G401 (cell line): ENCODE measurements at regions not wholly inside any gene's neighbourhood (a gene's known extent, or its start where the extent isn't known, plus 50 kb on each side); places are given as distances from the start of the nearest gene placed in this dataset.
"Not testable (repeated sequence)": the region's sequence is repeated elsewhere in the genome, so short reads cannot be mapped to it uniquely, and the experiment has no call there.

ENCODE experiments used
- DNase-seq: peaks from one replicate; pipeline ENCODE4 v3.0.0-alpha.2; 2015; ENCODE audit warnings: low spot score
- in situ Hi-C: cut with HindIII; loops from 2 replicates; pipeline ENCODE4 v1.10.0; 2016; ENCODE audit warnings: low sequenced_read_pairs, mixed read lengths

DNA sequence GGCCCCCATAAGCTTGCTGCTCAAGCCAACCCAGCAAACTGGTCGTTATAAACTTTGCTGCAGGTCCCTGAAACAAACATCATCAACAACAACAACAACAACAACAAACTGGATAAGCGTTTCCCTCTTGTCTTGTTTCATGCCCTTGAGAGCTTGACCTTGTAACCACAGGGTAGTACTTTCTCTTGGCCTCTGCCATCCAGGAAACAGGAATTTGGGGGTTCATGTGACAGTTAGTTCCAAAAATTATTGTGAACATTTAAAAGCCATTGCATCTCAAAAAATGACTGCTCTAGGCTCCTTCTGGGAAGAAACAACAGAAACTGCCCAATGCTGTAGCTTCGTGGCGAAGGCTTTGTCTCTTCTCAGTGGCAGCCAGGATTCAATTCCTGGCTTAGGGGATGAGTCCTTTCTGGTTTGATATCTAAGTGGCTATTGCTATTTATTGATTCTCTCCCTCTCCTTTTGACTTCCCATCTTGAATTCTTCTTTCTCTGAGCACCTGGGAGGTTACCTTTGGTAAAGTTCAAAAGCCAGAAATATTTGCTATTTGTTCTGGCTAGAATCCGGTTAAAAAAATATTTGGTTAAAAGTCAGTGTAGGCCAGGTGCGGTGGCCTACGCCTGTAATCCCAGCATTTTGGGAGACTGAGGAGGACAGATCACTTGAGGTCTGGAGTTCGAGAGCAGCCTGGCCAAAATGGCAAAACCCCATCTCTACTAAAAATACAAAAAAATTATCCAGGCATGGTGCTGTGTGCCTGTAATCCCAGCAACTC is 52.0 kb upstream of the CPM start:
- in situ Hi-C loops = no loop called here
- no peak for DNase-seq

DNA sequence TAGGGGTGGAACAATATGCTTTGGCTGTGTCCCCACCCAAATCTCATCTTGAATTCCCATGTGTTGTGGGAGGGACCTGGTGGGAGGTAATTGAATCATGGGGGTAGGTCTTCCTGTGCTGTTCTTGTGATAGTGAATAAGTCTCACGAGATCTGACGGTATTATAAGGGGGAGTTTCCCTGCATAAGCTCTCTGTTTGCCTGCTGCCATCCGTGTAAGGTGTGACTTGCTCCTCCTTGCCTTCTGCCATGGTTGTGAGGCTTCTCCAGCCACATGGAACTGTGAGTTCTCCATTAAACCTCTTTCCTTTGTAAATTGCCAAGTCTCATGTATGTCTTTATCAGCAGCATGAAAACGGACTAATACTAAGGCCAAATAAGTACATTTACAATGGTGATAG is 64.6 kb upstream of the CPM start:
- in situ Hi-C loops, DNase-seq: not testable (repeated sequence)

DNA sequence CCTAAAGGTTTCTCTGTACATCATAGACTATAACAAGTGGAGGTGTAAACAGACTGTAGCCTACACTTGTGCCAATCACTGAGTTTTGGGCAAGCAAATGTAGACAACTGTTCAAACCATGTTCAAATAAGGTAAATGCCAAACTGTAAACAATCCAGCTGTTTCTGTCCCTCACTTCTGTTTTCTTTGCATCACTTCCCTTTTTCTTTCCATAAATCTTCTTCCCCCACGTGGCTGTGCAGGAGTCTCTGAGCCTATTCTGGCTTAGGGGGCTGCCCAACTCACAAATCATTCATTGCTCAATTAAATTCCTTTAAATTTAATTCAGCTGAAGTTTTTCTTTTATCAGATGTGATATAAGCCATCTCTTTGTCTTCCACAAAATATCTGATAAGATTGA is 65.1 kb upstream of the CPM start:
- in situ Hi-C loops = no loop called here
- DNase-seq = no peak

DNA sequence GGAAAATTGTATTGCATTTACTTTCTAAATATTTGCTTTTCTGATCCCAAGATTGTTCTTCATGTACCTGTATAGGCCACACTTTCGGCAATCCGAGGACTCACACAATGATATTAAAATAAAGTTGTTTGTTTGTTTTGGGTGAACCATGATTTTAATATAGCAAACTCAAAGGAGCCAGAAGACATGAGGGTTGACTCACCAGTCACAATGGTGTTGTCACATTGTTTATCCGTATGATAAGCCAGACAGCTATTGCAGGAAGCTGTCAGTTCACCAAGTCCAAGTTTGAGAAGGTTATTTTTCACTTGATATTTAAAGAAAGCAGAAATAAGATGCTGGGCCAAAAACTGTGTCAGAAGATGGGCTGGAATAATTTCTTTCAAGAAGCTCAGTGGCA is 67.1 kb upstream of the CPM start:
- in situ Hi-C loops = no loop called here
- DNase-seq = no peak

DNA sequence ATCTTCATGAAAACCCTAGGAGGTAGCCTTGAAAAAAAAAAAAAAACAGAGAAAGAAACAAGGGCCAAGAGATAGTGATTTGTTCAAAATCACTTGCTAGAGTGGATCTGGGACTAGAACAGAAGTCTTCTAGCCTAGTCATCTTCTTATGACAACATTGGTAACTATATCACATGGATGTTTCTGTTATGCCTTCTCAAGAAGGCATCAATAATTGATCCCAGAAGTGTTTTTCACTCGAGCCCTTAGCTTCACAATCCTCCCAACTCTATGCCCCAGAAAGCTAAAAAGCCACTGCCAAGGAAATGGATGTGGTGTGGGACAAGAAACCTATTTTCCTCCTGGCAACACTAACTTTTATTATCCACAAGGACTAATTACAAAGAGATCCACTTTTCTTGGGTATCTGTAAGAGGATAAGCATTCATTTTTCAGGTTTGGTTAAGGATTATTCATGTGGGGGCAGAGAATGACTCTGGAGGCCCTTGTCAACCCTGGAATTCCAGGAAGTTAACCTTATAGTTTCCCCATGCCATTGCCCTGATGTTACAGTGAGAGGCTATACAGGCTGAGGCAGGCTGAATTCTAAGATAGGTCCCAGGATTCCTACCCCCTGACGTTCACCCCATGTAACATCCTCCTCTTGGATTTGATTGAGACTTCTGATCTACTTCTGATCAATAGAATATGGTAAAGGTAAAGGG is 67.7 kb upstream of the CPM start:
- in situ Hi-C loops = no loop called here

DNA sequence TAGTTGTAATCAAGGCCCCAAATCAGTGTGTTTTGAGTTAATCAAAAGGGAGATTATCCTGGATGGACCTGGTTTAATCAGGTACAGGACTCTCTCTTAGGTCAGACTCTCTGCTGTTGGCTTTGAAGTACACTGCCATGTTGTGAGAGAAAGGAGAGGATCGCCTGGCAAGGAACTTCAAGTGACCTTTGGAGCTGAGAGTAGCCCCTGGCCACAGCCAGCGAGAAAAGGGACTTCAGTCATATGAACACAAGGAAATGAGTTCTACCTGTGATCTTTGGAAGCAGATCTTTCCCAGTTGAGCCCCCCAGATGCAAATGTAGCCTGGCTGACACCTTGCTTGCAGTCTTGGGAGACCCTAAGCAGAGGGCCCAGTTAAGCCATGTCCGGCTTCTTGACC is 68.3 kb upstream of the CPM start:
- in situ Hi-C loops = no loop called here
- no peak for DNase-seq

More for the DNA sequence above, 67.7 kb upstream of the CPM start:
- no peak for DNase-seq

DNA sequence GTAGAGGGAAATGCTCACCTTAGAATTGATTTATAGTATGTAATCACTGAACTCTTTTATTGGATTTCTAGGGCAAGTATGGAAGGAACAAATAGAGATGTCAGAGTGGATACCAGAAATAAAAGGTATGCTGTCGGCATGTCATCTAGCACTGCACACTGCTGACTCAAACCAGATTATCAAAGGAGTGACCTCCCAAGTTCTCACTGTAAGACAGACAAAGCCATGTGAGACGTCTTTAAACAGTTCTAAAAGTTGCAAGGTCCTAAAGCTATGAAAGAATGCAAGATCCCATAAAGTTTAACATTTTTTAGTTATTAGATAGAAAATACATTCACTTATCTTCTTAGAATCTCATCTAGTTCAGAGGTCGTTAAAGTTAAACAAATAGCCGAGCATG is 70.0 kb upstream of the CPM start:
- in situ Hi-C loops = no loop called here
- no peak for DNase-seq

DNA sequence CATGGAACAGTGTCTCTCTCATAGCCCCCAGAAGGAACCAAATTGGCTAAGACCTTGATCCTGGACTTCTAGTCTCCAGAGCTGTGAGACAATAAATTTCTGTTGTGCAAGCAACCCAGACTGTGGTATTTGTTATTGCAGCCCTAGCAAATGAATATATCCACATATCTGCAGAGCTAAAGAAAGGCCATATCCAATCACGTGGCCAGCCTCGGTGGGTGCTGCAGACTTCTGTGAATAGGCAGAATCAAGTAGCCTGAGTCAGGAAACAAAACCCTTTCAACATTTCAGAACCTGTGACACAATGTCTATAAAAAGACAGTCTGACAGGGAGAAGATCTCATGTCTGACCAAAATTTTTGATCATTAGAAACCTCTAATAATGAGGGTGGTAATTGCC is 71.0 kb upstream of the CPM start:
- in situ Hi-C loops = no loop called here
- DNase-seq = no peak

DNA sequence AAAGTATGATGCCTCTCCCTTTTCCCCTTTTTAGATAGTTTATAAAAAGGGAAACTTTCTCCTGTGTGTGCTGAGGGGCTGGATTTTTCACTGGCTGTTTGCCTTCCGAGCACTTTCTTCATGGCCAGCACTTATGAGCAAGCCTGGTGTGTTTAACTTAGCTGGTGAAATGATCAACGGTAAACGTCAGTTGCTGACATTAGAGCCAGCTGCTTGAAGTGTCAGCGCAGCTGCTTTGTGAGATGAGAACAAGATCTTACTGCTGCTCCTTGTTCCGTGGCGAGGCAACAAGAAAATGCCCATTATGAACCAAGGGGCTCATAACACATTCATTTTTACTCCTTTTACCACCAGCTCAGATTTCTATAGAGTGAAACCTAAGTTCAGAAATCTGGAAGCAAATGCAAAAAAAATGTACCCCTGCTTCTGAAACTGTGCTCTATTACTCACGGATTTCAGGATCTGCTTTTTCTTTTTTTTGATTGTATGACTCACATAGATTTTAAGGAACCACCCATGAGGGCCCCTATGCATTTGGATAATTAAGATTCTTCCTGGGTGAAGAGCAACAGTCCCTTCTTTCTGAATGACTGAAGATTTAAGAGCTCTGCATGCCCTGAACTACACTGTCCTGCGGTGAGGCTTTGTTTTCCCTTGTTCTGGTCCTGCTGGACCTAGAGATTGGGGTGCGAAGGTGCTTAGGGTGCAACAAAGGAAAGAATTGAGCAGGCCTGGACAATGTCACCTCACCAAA is 74.3 kb upstream of the CPM start:
- no peak for DNase-seq
- in situ Hi-C loops = no loop called here

DNA sequence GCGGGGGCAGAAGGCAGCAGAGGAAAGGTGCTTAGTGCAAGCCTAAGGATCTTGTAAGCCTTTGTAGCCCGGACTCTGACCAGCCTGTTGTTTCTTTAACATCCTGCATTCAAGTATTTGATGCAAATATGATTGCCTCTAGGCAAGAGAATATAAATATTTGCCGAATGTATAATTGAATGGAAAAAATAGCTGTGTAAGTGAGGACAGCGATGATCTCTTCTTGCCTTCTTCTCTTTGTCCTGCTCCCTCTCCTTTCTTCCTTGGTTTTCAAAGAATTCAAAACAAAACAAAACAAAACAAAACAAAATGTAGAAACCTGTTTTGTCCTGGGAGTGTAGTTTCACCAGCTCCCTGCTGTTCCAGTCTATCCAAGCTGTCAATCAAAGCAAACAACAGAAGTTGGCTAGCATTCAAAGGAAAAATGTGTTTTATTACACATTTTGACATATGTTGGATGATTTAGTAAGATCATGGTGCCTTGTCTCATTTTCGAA is 74.9 kb upstream of the CPM start:
- in situ Hi-C loops = no loop called here
- DNase-seq = no peak

DNA sequence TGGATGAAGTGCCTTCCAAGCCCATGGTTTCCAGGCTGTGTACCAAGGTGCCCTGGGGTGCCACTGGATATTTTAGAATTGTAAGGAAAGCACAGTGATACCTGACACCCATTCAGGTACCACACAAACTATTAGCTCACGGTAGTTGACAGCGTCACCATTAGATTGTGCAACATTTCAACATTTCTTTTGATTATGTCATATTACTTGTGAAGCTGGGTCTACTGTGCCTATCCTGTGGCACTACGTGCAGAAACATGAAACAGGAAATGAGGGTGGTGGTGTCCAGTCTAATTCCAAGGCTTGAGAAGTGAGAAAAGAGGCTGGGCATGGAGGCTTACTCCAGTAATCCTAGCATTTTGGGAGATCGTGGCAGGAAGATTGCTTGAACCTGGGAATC is 75.5 kb upstream of the CPM start:
- no peak for DNase-seq
- in situ Hi-C loops = no loop called here

DNA sequence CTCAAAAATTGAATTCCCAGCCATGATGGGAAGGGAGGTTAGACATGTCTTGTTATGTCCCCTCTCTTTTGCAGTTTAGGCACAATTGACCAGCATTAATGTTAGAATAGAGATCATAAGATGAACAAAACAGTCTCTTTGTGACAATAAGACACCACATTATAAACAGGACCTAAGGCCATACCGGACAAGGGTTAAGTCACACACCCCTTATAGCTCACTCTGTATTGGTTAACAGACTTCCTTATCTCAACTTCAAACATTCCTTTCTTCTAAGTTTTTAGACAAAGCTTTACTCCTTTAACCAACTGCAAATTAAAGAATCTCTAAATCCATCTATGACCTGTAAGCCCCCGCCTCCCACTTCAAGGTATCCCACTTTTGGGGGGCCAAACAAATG is 81.1 kb upstream of the CPM start:
- no peak for DNase-seq
- in situ Hi-C loops = no loop called here

DNA sequence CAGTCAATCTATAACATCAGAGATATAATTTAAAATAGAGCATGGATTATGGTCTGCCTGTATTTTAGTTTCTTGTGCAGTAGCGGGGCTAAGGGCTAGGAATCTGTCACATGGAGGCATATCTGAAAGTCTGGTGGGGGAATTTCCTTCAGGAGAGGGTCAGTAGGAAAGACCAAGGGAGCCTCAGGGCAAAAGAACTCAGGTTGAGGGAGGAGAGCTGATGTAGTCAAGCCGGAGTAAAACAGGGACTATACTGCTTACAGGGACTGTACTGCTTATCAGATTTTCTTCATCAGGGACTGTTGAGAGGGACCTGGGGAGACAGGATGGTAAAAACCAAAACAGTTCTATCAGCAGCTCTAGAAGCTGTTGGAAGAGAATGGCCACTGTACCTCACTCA is 82.0 kb upstream of the CPM start:
- in situ Hi-C loops = no loop called here
- DNase-seq = no peak

DNA sequence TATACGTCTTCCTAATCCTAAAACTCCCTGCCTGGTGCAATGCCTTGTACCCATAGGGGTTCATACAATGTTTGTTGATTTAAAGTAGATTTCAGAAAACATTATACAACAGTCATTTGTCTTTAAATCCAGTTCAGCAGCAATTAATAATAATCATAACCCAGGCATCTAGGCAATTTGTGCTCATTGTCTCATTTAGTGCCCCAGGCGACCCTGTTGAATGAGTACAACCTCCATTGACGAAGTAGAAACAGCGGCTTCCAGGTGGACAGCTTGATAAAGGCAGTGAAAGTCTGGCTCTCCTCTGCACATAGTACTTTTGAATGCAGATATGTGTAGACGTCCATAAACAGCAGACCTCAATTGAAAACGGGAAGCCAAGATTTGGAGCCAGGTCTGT is 82.9 kb upstream of the CPM start:
- in situ Hi-C loops = no loop called here
- DNase-seq = no peak

DNA sequence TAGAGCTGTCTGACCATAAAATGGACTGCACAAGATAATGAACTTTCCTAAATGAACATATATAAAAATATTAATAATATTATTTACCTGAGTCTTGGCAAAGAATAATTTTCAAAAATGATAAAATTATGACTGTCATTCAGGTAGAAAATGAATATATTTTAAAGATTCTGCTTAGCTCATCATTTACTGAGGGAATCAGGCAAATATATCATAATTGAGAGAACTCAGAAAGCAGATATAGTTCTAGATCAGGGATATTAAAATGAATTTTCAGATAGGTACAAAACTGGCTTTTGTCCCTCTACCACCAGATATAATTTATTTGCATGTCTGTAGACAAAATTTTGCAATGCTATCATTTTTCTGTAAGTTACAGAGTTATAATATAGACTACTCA is 86.1 kb upstream of the CPM start:
- in situ Hi-C loops = no loop called here
- no peak for DNase-seq

DNA sequence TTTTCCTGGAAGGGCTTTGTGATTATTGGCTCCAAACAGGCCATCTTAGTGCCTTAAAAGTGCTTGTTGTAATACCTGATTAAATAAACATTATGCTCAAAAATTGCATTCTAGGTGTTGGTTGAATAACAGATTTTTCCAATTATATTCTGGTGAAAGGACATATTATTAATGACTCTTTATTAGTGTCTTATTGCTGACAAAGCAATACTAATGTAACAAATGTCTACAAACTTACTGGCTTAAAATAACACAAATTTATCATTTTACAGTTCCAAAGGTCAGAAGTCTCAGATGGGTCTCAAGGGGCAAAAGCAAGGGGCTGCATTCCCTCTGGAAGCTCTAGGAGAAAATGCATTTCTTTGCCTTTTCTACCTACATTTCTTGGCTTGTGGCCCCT is 86.9 kb upstream of the CPM start:
- DNase-seq = no peak
- in situ Hi-C loops = no loop called here

DNA sequence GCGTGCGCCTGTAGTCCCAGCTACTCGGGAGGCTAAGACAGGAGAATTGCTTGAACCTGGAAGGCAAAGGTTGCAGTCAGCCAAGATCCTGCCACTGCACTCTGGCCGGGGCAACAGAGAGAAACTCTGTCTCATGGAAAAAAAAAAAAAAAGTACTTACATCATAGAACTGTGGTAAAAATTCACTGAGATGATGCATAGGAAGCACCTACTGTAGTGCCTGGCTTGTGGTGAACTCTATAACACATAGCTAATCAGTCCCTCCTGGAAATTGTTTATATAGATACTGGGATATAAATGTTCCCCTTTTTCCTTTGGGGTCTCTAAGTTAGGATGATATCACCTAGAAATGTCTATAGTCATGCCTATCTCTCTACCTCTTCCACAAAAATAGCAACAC is 89.7 kb upstream of the CPM start:
- in situ Hi-C loops = no loop called here
- no peak for DNase-seq

DNA sequence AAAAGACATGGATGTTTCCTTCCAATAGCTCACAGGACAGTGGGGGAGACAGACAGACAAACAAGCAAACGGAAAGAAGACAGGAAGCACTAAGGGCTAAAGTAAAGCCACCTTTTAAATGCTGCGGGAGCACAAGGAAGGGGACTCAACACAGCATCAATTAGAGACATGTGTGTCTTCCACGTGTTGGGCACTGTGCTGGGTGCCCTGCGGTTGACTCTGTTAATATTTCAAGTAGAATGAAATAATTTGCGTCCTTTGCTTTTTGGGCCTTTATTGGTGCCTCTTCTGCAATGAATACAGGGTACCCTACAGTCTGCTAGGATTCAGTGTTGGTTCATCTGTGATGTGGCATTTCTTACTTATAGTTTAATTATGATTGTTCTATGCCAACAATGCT is 90.9 kb upstream of the CPM start:
- in situ Hi-C loops = no loop called here
- no peak for DNase-seq

DNA sequence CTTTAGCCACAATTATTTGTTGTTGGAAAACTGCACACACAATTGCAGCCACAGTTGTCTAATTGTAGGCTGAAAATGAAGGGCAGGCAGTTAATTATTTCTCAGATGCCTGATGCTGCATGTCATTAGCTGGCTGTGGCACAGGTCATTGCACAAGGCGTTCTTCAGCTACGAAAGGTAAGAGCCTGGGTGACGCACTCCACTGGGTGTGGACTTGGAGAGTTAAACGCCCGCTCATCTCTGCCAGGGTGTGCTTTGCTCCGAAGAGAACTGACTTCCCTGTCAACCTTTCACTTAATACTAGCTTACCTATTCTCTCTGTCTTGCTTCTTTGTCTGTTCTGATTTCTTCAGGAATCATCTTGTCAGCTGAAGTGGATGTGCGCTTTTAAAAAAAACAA is 91.4 kb upstream of the CPM start:
- DNase-seq = no peak

DNA sequence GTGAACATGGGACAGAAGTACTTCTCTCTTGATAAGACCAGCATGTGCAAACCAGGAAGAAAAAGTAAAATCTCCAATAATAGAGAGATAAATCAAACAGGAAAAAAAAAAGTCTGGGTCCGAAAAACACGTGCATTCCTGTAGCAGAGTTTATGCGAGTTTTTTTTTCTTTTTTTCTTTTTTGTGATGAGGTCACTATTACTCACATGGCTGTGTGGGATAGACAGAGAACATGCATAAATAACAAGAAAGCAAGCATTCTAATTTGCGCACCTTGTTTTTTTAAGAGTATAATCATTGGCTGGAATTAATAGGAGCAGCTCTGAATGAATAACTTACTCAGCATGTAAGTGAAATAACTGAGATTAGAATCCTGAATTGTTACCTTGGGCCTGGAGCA is 91.9 kb upstream of the CPM start:
- in situ Hi-C loops = no loop called here
- no peak for DNase-seq

More for the DNA sequence above, 91.4 kb upstream of the CPM start:
- in situ Hi-C loops = no loop called here
